Kidney epithelial cell (primary cell): ENCODE measurements at regions not wholly inside any gene's neighbourhood (a gene's known extent, or its start where the extent isn't known, plus 50 kb on each side); places are given as distances from the start of the nearest gene placed in this dataset.

Source experiments
- DNase-seq: peaks from one replicate; pipeline ENCODE4 v3.0.0-alpha.2; 2010; ENCODE audit warnings: low read depth
- H3K27me3 ChIP-seq: 2 replicates; pipeline ENCODE4 v1.6.0; 2011; ENCODE audit warnings: low read length; ENCODE audit not compliant: control insufficient read depth, insufficient read depth
- H3K36me3 ChIP-seq: 2 replicates; pipeline ENCODE4 v1.5.1; 2011; ENCODE audit warnings: low read length; ENCODE audit not compliant: control insufficient read depth, insufficient read depth
- H3K4me3 ChIP-seq: 2 replicates; pipeline ENCODE4 v1.5.1; 2011; ENCODE audit warnings: low read depth, mild to moderate bottlenecking, control low read depth, low read length
- CTCF ChIP-seq: IDR thresholded peaks from 2 replicates; pipeline ENCODE4 v1.5.1; 2011; ENCODE audit warnings: mild to moderate bottlenecking, moderate library complexity, low read length, control low read depth, inconsistent platforms; ENCODE audit not compliant: insufficient read depth, poor library complexity, severe bottlenecking

GRCh38 chr2:8462899-8463648 is 218.8 kb upstream of the ID2 start:
- H3K36me3 ChIP-seq, result no peaks in the 10 kb centered on the region
- no peak for DNase-seq
- no peak for TF ChIP-seq CTCF

GRCh38 chr2:8465560-8465959 is 216.3 kb upstream of the ID2 start:
- no peaks in the 10 kb centered on the region for H3K36me3 ChIP-seq
- DNase-seq, result no peak
- peaks cover 2% of the 10 kb centered on the region for H3K27me3 ChIP-seq
- TF ChIP-seq CTCF, result no peak
- H3K4me3 ChIP-seq, result no peak overlapping the region

More at GRCh38 chr2:8462899-8463648, 218.8 kb upstream of the ID2 start:
- Histone ChIP-seq H3K4me3 (no peak overlapping the region), H3K27me3 (peaks cover 5% of the 10 kb centered on the region)

- no peak for DNase-seq
- H3K27me3 ChIP-seq, result no peaks in the 10 kb centered on the region
- TF ChIP-seq CTCF, result no peak
- H3K36me3 ChIP-seq, result no peaks in the 10 kb centered on the region
- H3K4me3 ChIP-seq, result no peak overlapping the region
These were observed 212.0 kb upstream of the ID2 start for GRCh38 chr2:8469709-8470493.

GRCh38 chr2:8472545-8473323 is 209.1 kb upstream of the ID2 start:
- Histone ChIP-seq H3K36me3 (no peaks in the 10 kb centered on the region), H3K4me3 (no peak overlapping the region), H3K27me3 (no peaks in the 10 kb centered on the region)
- TF ChIP-seq CTCF, result no peak
- no peak for DNase-seq

- H3K27me3 ChIP-seq, result no peaks in the 10 kb centered on the region
- H3K4me3 ChIP-seq, result no peak overlapping the region
- no peaks in the 10 kb centered on the region for H3K36me3 ChIP-seq
- no peak for DNase-seq
- TF ChIP-seq CTCF, result no peak
These were observed 206.4 kb upstream of the ID2 start for GRCh38 chr2:8475349-8476031.
